Thyroid gland (tissue), 4 donors: ENCODE measurements at regions not wholly inside any gene's neighbourhood (a gene's known extent, or its start where the extent isn't known, plus 50 kb on each side); places are given as distances from the start of the nearest gene placed in this dataset.
A peak's percentile ranks its signal among the peaks of the same experiment; 100 is the strongest.

Experiments
- DNase-seq, 2 donors: peaks; one replicate each; pipeline ENCODE4 v3.0.0-alpha.2; 2019
- H3K27ac ChIP-seq, 3 donors: fragments of 200-600 bp; sonication (generic); 1 replicate in 2 of 3; 2 replicates in 1 of 3; pipeline ENCODE4 v1.5.1; 2016 to 2019; ENCODE audit warnings: mild to moderate bottlenecking in 1 of 3, moderate library complexity in 1 of 3
- H3K27me3 ChIP-seq: fragments of 200-600 bp; sonication (generic); one replicate; pipeline ENCODE4 v1.5.1; 2019
- H3K36me3 ChIP-seq, 2 donors: fragments of 200-600 bp; sonication (generic); one replicate each; pipeline ENCODE4 v1.5.1; 2016 to 2019
- H3K4me1 ChIP-seq, 2 donors: fragments of 200-600 bp; sonication (generic); one replicate each; pipeline ENCODE4 v1.5.1; 2017 to 2019
- H3K4me3 ChIP-seq, 3 donors: fragments of 200-600 bp; sonication (generic); replicated peaks in 1 of 3; 1 replicate in 2 of 3; 2 replicates in 1 of 3; pipeline ENCODE4 v1.5.1; 2016; ENCODE audit warnings: mild to moderate bottlenecking in 1 of 3
- H3K9me3 ChIP-seq: fragments of 200-600 bp; sonication (generic); one replicate; pipeline ENCODE4 v1.5.1; 2017
- CTCF ChIP-seq, 6 experiments: fragments of 200-600 bp in 3 of 6; fragments of 450-650 bp in 3 of 6; sonication (generic) in 3 of 6; IDR thresholded peaks; one replicate each; pipeline ENCODE4 v1.5.1; 2016 to 2019; ENCODE audit warnings: antibody characterized with exemption in 6 of 6, mild to moderate bottlenecking in 2 of 6, inconsistent platforms in 1 of 6, moderate library complexity in 1 of 6
- POLR2A ChIP-seq, 2 donors: fragments of 450-650 bp; IDR thresholded peaks; one replicate each; pipeline ENCODE4 v1.6.1; 2017; ENCODE audit warnings: antibody characterized with exemption in 2 of 2, mild to moderate bottlenecking in 2 of 2, moderate library complexity in 1 of 2
- WGBS, 2 donors: methylation state at CpG; one replicate each; pipeline ENCODE4 v1.1.5; 2017; 5-methylcytosine and 5-hydroxymethylcytosine counted together
- intact Hi-C: fragments of 100-400 bp; cut with DNase I; formaldehyde crosslinking; loops from one replicate; pipeline ENCODE4 v1.15.1; 2023

- WGBS, 2 donors, result 89 to 92% methylated on average over 8 of the region's 8 CpGs
- Histone ChIP-seq H3K27ac (no peak overlapping the region), H3K9me3 (no peaks in the 10 kb centered on the region), H3K4me3 (no peak overlapping the region), H3K27me3 (no peaks in the 10 kb centered on the region), H3K4me1 (peaks cover 3 to 13% of the 10 kb centered on the region in 2 donors), H3K36me3 (no peaks in the 10 kb centered on the region)
- no peak for DNase-seq
- no peak for TF ChIP-seq POLR2A (IDR thresholded peaks at IDR 0.05)
- TF ChIP-seq CTCF (IDR thresholded peaks at IDR 0.05), result no peak
- intact Hi-C loops, result no loop called here
Observed at GRCh38 chr2:43051338-43051737, 175.1 kb downstream of the ZFP36L2 start.

DNA sequence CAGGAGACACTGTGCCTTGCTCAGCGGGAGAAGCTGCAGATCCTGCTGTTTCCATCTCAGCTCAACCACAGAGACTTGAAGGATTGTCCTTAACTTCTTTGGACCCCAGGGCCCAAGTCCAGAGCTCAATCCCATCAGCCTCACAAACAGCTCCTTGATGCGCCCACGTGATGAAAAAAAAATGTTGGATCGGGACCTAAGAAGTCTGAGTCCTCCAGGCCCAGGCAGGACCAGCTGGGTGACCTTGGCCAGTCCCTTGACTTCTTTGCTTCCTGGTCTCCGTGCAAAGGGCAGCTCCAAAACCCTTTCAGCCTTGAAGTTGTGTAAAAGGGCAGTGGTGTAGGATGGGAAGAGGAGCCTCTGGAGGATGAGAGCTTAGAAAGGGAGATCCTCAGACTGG lies 175.5 kb downstream of the ZFP36L2 start:
- H3K4me3 ChIP-seq, result no peak overlapping the region
- intact Hi-C loops, result no loop called here
- H3K27me3 ChIP-seq, result no peaks in the 10 kb centered on the region
- H3K36me3 ChIP-seq, result no peaks in the 10 kb centered on the region
- 62 to 70% methylated on average over 5 of the region's 5 CpGs for WGBS, 2 donors
- H3K27ac ChIP-seq, result no peak overlapping the region
- no peak for TF ChIP-seq CTCF (IDR thresholded peaks at IDR 0.05)
- TF ChIP-seq POLR2A (IDR thresholded peaks at IDR 0.05), result no peak
- H3K9me3 ChIP-seq, result no peaks in the 10 kb centered on the region
- H3K4me1 ChIP-seq, result peaks cover 4 to 15% of the 10 kb centered on the region in 2 donors
- DNase-seq, result no peak

- TF ChIP-seq CTCF (IDR thresholded peaks at IDR 0.05) (no peak), POLR2A (IDR thresholded peaks at IDR 0.05) (no peak)
- DNase-seq, result no peak
- intact Hi-C loops, result no loop called here
- no peaks in the 10 kb centered on the region for H3K36me3 ChIP-seq
- H3K4me3 ChIP-seq, result no peak overlapping the region
- 78 to 93% methylated on average over 13 to 18 of the region's 18 CpGs for WGBS, 2 donors
- H3K27ac ChIP-seq, result no peak overlapping the region
- no peaks in the 10 kb centered on the region for H3K27me3 ChIP-seq
- H3K9me3 ChIP-seq, result no peaks in the 10 kb centered on the region
- H3K4me1 ChIP-seq, result peaks cover 4 to 15% of the 10 kb centered on the region in 2 donors
Observed at GRCh38 chr2:43049836-43050801, 176.3 kb downstream of the ZFP36L2 start.

DNA sequence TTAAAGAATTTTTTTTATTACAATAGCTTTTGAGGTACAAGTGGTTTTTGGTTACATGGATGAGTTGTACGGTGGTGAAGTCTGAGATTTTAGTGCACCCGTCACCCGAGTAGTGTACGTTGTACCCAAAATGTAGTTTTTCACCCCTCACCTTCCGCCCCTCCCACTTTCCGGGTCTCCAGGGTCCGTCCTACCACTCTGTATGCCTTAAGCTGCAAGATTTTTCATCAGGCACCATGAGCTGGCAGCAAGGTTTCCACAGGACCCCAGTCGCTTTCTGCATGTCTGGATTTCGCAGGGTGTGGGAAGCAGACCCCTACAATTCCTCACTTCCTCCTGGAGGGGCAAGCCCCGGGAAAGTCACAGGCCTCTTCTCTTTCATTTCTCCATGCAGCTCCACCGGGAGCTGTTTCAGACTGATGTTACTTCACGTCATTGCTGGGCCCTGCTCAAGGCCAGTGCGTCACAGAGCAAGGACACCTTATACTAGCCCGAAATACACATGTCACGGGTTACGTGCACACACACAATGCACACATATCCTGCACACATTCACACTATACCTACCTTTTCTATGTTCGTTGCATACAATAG lies 179.1 kb downstream of the ZFP36L2 start:
- Histone ChIP-seq H3K27me3 (no peaks in the 10 kb centered on the region), H3K36me3 (no peaks in the 10 kb centered on the region), H3K9me3 (no peaks in the 10 kb centered on the region), H3K27ac (no peak overlapping the region), H3K4me1 (peaks cover 4 to 21% of the 10 kb centered on the region in 2 donors), H3K4me3 (no peak overlapping the region)
- intact Hi-C loops, result no loop called here
- TF ChIP-seq CTCF (IDR thresholded peaks at IDR 0.05) (no peak), POLR2A (IDR thresholded peaks at IDR 0.05) (no peak)
- no peak for DNase-seq
- whole genome bisulfite sequencing, 2 donors, result 84 to 88% methylated on average over 17 of the region's 17 CpGs

DNA sequence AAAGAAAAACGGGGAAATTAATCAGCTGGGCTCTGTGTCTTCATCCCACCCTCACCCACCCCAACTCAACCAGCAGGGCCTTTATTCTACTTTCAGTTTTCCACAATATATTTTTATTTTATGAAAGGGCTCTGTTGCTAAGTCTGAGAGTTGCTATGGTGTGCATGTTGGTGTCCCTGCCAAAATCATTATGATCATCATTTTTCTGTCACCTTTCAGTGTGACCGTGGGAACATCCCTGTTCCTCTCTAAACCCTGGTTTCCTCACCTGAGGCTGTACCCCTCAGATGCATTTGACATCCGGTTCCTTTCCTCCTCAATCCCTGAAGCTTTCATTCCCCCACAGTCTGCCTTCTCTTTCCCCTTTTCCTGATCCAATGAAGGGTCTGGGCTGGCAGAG lies 180.5 kb downstream of the ZFP36L2 start:
- peak overlapping the region in 1 of 3 donors; percentile 24 for H3K27ac ChIP-seq
- no peaks in the 10 kb centered on the region for H3K36me3 ChIP-seq
- H3K9me3 ChIP-seq, result no peaks in the 10 kb centered on the region
- no peak overlapping the region for H3K4me3 ChIP-seq
- WGBS, 2 donors, result 61 to 78% methylated on average over 3 of the region's 3 CpGs
- TF ChIP-seq POLR2A (IDR thresholded peaks at IDR 0.05) (no peak), CTCF (IDR thresholded peaks at IDR 0.05) (no peak)
- H3K4me1 ChIP-seq, result peaks cover 4 to 16% of the 10 kb centered on the region in 2 donors
- intact Hi-C loops, result no loop called here
- DNase-seq, result no peak
- H3K27me3 ChIP-seq, result no peaks in the 10 kb centered on the region
